SJCRH30 (cell line): ENCODE measurements at regions not wholly inside any gene's neighbourhood (a gene's known extent, or its start where the extent isn't known, plus 50 kb on each side); places are given as distances from the start of the nearest gene placed in this dataset.
"Not testable (repeated sequence)": the region's sequence is repeated elsewhere in the genome, so short reads cannot be mapped to it uniquely, and the experiment has no call there.

Source experiments
- DNase-seq, 2 experiments: peaks; one replicate each; pipeline ENCODE4 v3.0.0-alpha.2; 2015 to 2020
- H3K27ac ChIP-seq: fragments of 250-450 bp; sonication (Bioruptor Pico); 2 replicates; pipeline ENCODE4 v1.5.1; 2020; ENCODE audit warnings: mild to moderate bottlenecking, moderate library complexity
- H3K27me3 ChIP-seq: fragments of 250-450 bp; sonication (Bioruptor Pico); 2 replicates; pipeline ENCODE4 v1.5.1; 2020; ENCODE audit warnings: mild to moderate bottlenecking, moderate library complexity
- H3K36me3 ChIP-seq: fragments of 250-450 bp; sonication (Bioruptor Pico); 2 replicates; pipeline ENCODE4 v1.5.1; 2020; ENCODE audit warnings: mild to moderate bottlenecking, moderate library complexity
- H3K4me1 ChIP-seq: fragments of 250-450 bp; sonication (Bioruptor Pico); 2 replicates; pipeline ENCODE4 v1.5.1; 2020; ENCODE audit warnings: mild to moderate bottlenecking, moderate library complexity
- H3K4me3 ChIP-seq: fragments of 250-450 bp; sonication (Bioruptor Pico); 2 replicates; pipeline ENCODE4 v1.5.1; 2020; ENCODE audit warnings: mild to moderate bottlenecking, moderate library complexity
- H3K9me3 ChIP-seq: fragments of 250-450 bp; sonication (Bioruptor Pico); replicated peaks from 2 replicates; pipeline ENCODE4 v1.5.1; 2020; ENCODE audit warnings: mild to moderate bottlenecking, moderate library complexity

DNA sequence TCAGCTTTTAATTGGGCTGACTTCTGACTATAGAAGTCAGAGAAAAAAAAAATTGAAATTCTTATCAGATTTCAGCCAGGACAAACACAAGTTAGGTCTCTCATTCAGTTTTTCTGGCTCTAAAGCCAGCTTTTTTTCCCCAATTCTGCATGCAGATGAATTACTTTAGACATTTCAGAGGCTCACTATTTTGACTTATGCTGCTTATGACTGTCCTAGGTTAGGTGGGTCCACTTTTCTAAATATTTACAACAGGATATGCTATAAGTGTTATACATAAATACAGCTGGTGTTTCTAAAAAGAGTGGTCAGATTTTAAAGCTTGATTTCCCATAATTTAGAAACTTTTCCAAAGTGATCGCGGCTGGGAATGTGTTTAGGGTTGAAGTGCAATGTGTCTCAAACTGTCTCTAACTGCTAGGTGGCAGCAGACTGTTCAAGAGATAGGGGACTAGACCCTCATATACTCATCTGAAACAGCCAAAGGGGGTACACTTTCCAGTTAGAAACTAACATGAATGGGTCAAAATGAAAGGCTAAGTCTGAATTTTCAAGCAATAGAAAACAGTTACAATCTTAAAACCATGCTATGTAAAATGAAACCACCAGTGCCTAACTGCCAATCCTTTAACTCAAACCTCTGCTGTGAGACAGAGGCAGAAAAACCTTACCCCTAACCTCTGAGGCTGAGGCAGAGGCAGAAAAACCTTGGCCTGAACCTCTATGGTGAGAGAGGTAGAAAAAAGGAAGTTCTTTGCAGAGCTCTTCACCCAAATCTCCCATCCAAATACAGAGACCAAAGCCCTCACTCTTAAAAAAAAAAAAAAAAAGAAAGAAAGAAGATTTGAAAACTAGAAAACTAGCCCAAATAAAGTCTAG lies 596.0 kb downstream of the NTRK3 start:
- Histone ChIP-seq H3K27me3 (no peaks in the 10 kb centered on the region), H3K36me3 (no peaks in the 10 kb centered on the region), H3K4me3 (no peak overlapping the region), H3K9me3 (no peaks in the 10 kb centered on the region), H3K4me1 (no peaks in the 10 kb centered on the region), H3K27ac (no peak overlapping the region)
- DNase-seq, result peak in 1 of 2 experiments; percentile 6

- DNase-seq, result no peak
- Histone ChIP-seq H3K27ac (no peak overlapping the region), H3K4me3 (no peak overlapping the region), H3K9me3 (no peaks in the 10 kb centered on the region), H3K27me3 (no peaks in the 10 kb centered on the region), H3K4me1 (no peaks in the 10 kb centered on the region), H3K36me3 (no peaks in the 10 kb centered on the region)
These were observed 600.2 kb downstream of the NTRK3 start for GRCh38 chr15:87656372-87656771.

DNA sequence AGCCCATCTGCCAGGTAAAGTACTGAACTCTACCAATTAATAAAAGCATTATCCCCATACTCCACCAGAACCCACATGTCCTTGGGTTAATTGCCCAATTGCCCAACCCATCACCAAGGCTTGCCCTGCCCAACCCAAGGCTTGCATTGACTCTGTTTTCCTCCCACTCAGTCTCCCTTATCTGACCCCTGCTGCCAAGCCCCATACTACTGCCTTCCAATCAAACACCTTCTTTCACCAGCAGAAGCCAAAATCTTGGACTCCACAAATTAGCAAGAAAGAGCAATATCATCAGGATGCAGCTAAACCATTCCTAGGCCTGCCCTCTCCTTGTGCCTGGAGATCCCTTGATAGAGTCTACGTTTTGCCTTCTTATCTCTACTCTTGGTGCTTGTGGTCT lies 602.9 kb downstream of the NTRK3 start:
- Histone ChIP-seq H3K27me3 (no peaks in the 10 kb centered on the region), H3K9me3 (no peaks in the 10 kb centered on the region), H3K4me3 (no peak overlapping the region), H3K4me1 (no peaks in the 10 kb centered on the region), H3K36me3 (no peaks in the 10 kb centered on the region), H3K27ac (no peak overlapping the region)
- no peak for DNase-seq

GRCh38 chr15:87649175-87649574 lies 607.4 kb downstream of the NTRK3 start:
- Histone ChIP-seq H3K27ac (no peak overlapping the region), H3K36me3 (no peaks in the 10 kb centered on the region), H3K27me3 (no peaks in the 10 kb centered on the region), H3K9me3 (no peaks in the 10 kb centered on the region), H3K4me1 (no peaks in the 10 kb centered on the region), H3K4me3 (no peak overlapping the region)
- DNase-seq, result no peak

GRCh38 chr15:87648278-87648677 lies 608.3 kb downstream of the NTRK3 start:
- H3K4me1 ChIP-seq, result no peaks in the 10 kb centered on the region
- DNase-seq, result no peak
- H3K9me3 ChIP-seq, result no peaks in the 10 kb centered on the region
- no peak overlapping the region for H3K27ac ChIP-seq
- no peaks in the 10 kb centered on the region for H3K27me3 ChIP-seq
- H3K36me3 ChIP-seq, result no peaks in the 10 kb centered on the region
- H3K4me3 ChIP-seq, result no peak overlapping the region

DNA sequence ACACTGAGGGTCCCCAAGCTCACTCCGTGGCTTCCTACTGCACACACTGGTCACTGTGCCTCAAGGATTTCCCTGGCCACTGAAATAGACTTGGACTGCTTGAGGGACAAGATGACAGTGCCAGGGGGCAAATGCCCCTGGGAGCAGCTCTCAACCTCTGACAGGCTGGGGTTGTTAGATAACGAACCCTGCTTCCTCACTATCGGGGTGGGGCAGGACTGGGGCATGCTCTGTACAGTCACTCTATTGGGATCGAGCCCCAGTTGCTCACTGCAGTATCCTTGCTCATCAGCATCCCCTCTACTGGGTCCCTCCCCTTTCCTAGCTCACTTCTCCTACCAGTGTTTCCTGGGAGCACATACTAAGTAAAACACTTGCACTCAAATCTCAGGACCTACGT lies 610.8 kb downstream of the NTRK3 start:
- Histone ChIP-seq H3K36me3 (no peaks in the 10 kb centered on the region), H3K4me1 (no peaks in the 10 kb centered on the region), H3K4me3 (no peak overlapping the region), H3K27me3 (no peaks in the 10 kb centered on the region), H3K9me3 (no peaks in the 10 kb centered on the region), H3K27ac (no peak overlapping the region)
- no peak for DNase-seq

- DNase-seq, H3K9me3 ChIP-seq, H3K27me3 ChIP-seq, H3K27ac ChIP-seq, H3K4me1 ChIP-seq, H3K36me3 ChIP-seq, H3K4me3 ChIP-seq: not testable (repeated sequence)
These were observed 613.5 kb downstream of the NTRK3 start for GRCh38 chr15:87642997-87643396.

GRCh38 chr15:87639305-87640011 lies 617.1 kb downstream of the NTRK3 start:
- Histone ChIP-seq H3K36me3 (no peaks in the 10 kb centered on the region), H3K9me3 (no peaks in the 10 kb centered on the region), H3K4me1 (no peaks in the 10 kb centered on the region), H3K27ac (no peak overlapping the region), H3K4me3 (no peak overlapping the region), H3K27me3 (no peaks in the 10 kb centered on the region)
- no peak for DNase-seq

GRCh38 chr15:87638554-87639083 lies 617.9 kb downstream of the NTRK3 start:
- no peaks in the 10 kb centered on the region for H3K4me1 ChIP-seq
- H3K27me3 ChIP-seq, result no peaks in the 10 kb centered on the region
- H3K4me3 ChIP-seq, result no peak overlapping the region
- DNase-seq, result no peak
- no peak overlapping the region for H3K27ac ChIP-seq
- H3K36me3 ChIP-seq, result no peaks in the 10 kb centered on the region
- no peaks in the 10 kb centered on the region for H3K9me3 ChIP-seq

GRCh38 chr15:87634361-87634760 lies 622.2 kb downstream of the NTRK3 start:
- Histone ChIP-seq H3K27me3 (no peaks in the 10 kb centered on the region), H3K4me3 (no peak overlapping the region)
- no peak for DNase-seq

GRCh38 chr15:87633525-87633924 lies 623.0 kb downstream of the NTRK3 start:
- Histone ChIP-seq H3K36me3 (no peaks in the 10 kb centered on the region), H3K4me3 (no peak overlapping the region), H3K27me3 (no peaks in the 10 kb centered on the region), H3K4me1 (no peaks in the 10 kb centered on the region), H3K27ac (no peak overlapping the region), H3K9me3 (no peaks in the 10 kb centered on the region)
- no peak for DNase-seq

More at GRCh38 chr15:87634361-87634760, 622.2 kb downstream of the NTRK3 start:
- Histone ChIP-seq H3K4me1 (no peaks in the 10 kb centered on the region), H3K9me3 (no peaks in the 10 kb centered on the region), H3K36me3 (no peaks in the 10 kb centered on the region), H3K27ac (no peak overlapping the region)

GRCh38 chr15:87632364-87632763 lies 624.2 kb downstream of the NTRK3 start:
- Histone ChIP-seq H3K36me3 (no peaks in the 10 kb centered on the region), H3K4me3 (no peak overlapping the region), H3K4me1 (no peaks in the 10 kb centered on the region), H3K27me3 (no peaks in the 10 kb centered on the region), H3K27ac (no peak overlapping the region), H3K9me3 (no peaks in the 10 kb centered on the region)
- DNase-seq, result no peak

DNA sequence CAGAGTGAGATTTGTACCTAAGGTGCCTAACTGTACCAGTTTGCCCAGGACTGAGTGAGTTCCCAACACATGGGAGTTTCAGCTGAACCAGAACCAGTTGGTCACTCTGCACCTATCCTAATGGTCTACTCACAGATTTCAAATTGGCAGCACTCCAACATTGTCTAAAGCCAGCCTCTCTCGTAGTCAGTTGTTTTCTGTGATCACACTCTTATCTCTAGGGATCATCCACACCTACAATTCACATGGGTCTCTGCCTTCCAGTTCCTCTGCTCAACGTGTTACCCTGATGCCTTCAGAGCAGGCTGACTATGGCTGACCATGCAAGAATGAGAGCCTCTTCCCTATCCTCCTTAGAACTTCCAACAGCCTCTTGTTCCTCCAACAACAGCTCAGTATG lies 624.8 kb downstream of the NTRK3 start:
- no peak for DNase-seq
- no peak overlapping the region for H3K4me3 ChIP-seq
- H3K27ac ChIP-seq, result no peak overlapping the region
- no peaks in the 10 kb centered on the region for H3K27me3 ChIP-seq
- H3K4me1 ChIP-seq, result no peaks in the 10 kb centered on the region
- H3K36me3 ChIP-seq, result no peaks in the 10 kb centered on the region
- H3K9me3 ChIP-seq, result no peaks in the 10 kb centered on the region

- no peak for DNase-seq
- H3K36me3 ChIP-seq, result no peaks in the 10 kb centered on the region
- H3K27ac ChIP-seq, result no peak overlapping the region
- H3K4me3 ChIP-seq, result no peak overlapping the region
- H3K9me3 ChIP-seq, result no peaks in the 10 kb centered on the region
- H3K27me3 ChIP-seq, result no peaks in the 10 kb centered on the region
- no peaks in the 10 kb centered on the region for H3K4me1 ChIP-seq
These were observed 625.4 kb downstream of the NTRK3 start for GRCh38 chr15:87631093-87631492.

DNA sequence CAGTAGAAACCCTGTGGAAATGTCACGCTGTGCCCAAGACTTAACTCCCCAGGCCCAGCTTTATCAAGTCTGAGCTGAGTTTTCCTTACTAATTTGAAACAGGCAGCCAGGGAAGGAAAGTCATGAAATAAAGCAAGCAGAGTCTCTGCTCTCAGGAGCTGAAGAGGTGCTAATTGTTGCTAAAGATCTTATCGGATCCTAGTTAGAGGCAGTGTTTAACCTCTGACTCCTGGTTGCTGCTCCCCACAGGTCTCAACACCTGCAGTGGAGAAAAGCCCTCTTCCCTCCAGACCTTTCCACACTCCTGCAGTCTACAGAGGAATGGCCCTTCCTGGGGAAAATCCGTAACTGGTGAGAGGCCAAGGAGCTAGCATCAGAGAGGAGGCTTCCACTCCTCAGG lies 628.2 kb downstream of the NTRK3 start:
- no peak for DNase-seq
- Histone ChIP-seq H3K27ac (no peak overlapping the region), H3K4me1 (no peaks in the 10 kb centered on the region), H3K27me3 (no peaks in the 10 kb centered on the region), H3K36me3 (no peaks in the 10 kb centered on the region), H3K9me3 (no peaks in the 10 kb centered on the region), H3K4me3 (no peak overlapping the region)
